H1 (cell line): ENCODE measurements at regions not wholly inside any gene's neighbourhood (a gene's known extent, or its start where the extent isn't known, plus 50 kb on each side); places are given as distances from the start of the nearest gene placed in this dataset.

Source experiments
- SRF ChIP-seq: IDR thresholded peaks from 2 replicates; pipeline ENCODE4 v1.6.1; 2011; ENCODE audit warnings: mild to moderate bottlenecking, low read depth, low read length, moderate library complexity
- TF ChIP-seq, protein P1 (sequence below): IDR thresholded peaks from 2 replicates; pipeline ENCODE4 v1.6.1; 2011; ENCODE audit warnings: low read length, improper control_type of control experiment

DNA sequence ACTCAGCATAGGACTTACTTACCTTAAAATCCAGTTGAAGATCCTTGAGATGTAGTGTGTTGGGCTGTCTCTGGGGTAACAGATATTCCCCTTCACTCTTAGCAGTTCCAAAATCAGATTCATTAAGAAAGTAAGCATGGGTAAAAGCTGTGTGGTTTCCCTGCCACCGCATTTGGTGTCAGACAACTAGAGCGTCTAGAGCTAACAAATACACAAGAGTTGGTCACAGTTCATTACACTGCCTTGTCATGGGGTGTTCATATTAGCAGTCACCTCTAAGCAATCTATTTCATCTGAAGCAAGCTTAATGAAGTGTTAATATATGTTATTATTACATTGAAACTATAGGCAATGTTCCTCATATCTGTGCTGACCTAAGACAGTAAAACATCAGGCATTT, 342.8 kb downstream of the PPARGC1A start (continued):
- TF ChIP-seq, protein P1, sequence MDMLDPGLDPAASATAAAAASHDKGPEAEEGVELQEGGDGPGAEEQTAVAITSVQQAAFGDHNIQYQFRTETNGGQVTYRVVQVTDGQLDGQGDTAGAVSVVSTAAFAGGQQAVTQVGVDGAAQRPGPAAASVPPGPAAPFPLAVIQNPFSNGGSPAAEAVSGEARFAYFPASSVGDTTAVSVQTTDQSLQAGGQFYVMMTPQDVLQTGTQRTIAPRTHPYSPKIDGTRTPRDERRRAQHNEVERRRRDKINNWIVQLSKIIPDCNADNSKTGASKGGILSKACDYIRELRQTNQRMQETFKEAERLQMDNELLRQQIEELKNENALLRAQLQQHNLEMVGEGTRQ = no peak
- TF ChIP-seq SRF = no peak
